Mesendoderm (in vitro differentiated cells): ENCODE measurements at regions not wholly inside any gene's neighbourhood (a gene's known extent, or its start where the extent isn't known, plus 50 kb on each side); places are given as distances from the start of the nearest gene placed in this dataset.

Experiments used
- DNase-seq: peaks from one replicate; pipeline ENCODE4 v3.0.0; 2013
- H2AK5ac ChIP-seq: 2 replicates; pipeline ENCODE4 v1.6.1; 2013; ENCODE audit warnings: low read length, inconsistent platforms
- H2BK120ac ChIP-seq: 2 replicates; pipeline ENCODE4 v1.6.1; 2013; ENCODE audit warnings: low read depth, mild to moderate bottlenecking, low read length, moderate library complexity, mixed read lengths
- H2BK15ac ChIP-seq: replicated peaks from 2 replicates; pipeline ENCODE4 v1.6.1; 2013; ENCODE audit warnings: low read depth, mild to moderate bottlenecking, moderate library complexity
- H2BK5ac ChIP-seq: 2 replicates; pipeline ENCODE4 v1.6.1; 2013; ENCODE audit warnings: low read length, inconsistent platforms
- H3K18ac ChIP-seq: 2 replicates; pipeline ENCODE4 v1.6.1; 2013; ENCODE audit warnings: mild to moderate bottlenecking, low read length, mixed read lengths
- H3K23ac ChIP-seq: one replicate; pipeline ENCODE4 v1.6.1; 2013; ENCODE audit warnings: low read length
- H3K27ac ChIP-seq: 2 replicates; pipeline ENCODE4 v1.5.1; 2013; ENCODE audit warnings: low read depth, mild to moderate bottlenecking, inconsistent platforms, low read length, moderate library complexity
- H3K27me3 ChIP-seq: 2 replicates; pipeline ENCODE4 v1.6.1; 2013; ENCODE audit warnings: low read length, control low read depth, mild to moderate bottlenecking, inconsistent platforms; ENCODE audit not compliant: insufficient read depth, poor library complexity
- H3K36me3 ChIP-seq: 2 replicates; pipeline ENCODE4 v1.6.1; 2013; ENCODE audit warnings: low read length, inconsistent platforms; ENCODE audit not compliant: control insufficient read depth, insufficient read depth
- H3K4ac ChIP-seq: one replicate; pipeline ENCODE4 v1.6.1; 2013; ENCODE audit warnings: low read depth, mild to moderate bottlenecking, low read length, moderate library complexity
- H3K4me1 ChIP-seq: 2 replicates; pipeline ENCODE4 v1.6.1; 2013; ENCODE audit warnings: low read depth, low read length, inconsistent platforms; ENCODE audit not compliant: control insufficient read depth
- H3K4me2 ChIP-seq: 2 replicates; pipeline ENCODE4 v1.6.1; 2013; ENCODE audit warnings: low read length
- H3K4me3 ChIP-seq: 2 replicates; pipeline ENCODE4 v1.5.1; 2013; ENCODE audit warnings: mild to moderate bottlenecking, low read length
- H3K56ac ChIP-seq: one replicate; pipeline ENCODE4 v1.6.1; 2013; ENCODE audit warnings: low read length
- H3K79me1 ChIP-seq: 2 replicates; pipeline ENCODE4 v1.6.1; 2013; ENCODE audit warnings: low read length, inconsistent platforms
- H3K79me2 ChIP-seq: 2 replicates; pipeline ENCODE4 v1.6.1; 2013; ENCODE audit warnings: mild to moderate bottlenecking, low read length; ENCODE audit not compliant: control insufficient read depth, insufficient read depth
- H3K9ac ChIP-seq: 2 replicates; pipeline ENCODE4 v1.6.1; 2013; ENCODE audit warnings: low read length, inconsistent platforms
- H4K5ac ChIP-seq: one replicate; pipeline ENCODE4 v1.6.1; 2013; ENCODE audit warnings: low read length
- H4K8ac ChIP-seq: one replicate; pipeline ENCODE4 v1.6.1; 2013; ENCODE audit warnings: low read depth, mild to moderate bottlenecking, control low read depth, low read length, moderate library complexity
- WGBS: extraction: QIAGEN DNeasy Blood & Tissue Kit; methylation state at CpG from one replicate; pipeline ENCODE4 v1.1.7; 2013; ENCODE audit warnings: low lambda C conversion rate, missing lambda C conversion rate; ENCODE audit not compliant: insufficient coverage; ENCODE audit errors: extremely low coverage; 5-methylcytosine and 5-hydroxymethylcytosine counted together

GRCh38 chr15:47570451-47570850 is 146.9 kb upstream of the SEMA6D start:
- no peak overlapping the region for H2BK5ac ChIP-seq
- H2AK5ac ChIP-seq: no peak overlapping the region
- no peak overlapping the region for H3K27ac ChIP-seq
- WGBS: no CpG with 5 or more reads among the region's 4 CpGs
- no peaks in the 10 kb centered on the region for H3K4me1 ChIP-seq
- H4K8ac ChIP-seq: no peak overlapping the region
- H3K18ac ChIP-seq: no peak overlapping the region
- no peaks in the 10 kb centered on the region for H3K36me3 ChIP-seq
- H3K4me3 ChIP-seq: no peak overlapping the region
- no peak overlapping the region for H2BK120ac ChIP-seq
- no peaks in the 10 kb centered on the region for H3K79me1 ChIP-seq
- H3K27me3 ChIP-seq: no peaks in the 10 kb centered on the region
- H3K4ac ChIP-seq: no peak overlapping the region
- no peaks in the 10 kb centered on the region for H3K79me2 ChIP-seq
- H3K23ac ChIP-seq: no peak overlapping the region
- no peak overlapping the region for H2BK15ac ChIP-seq
- no peak overlapping the region for H4K5ac ChIP-seq
- DNase-seq: no peak
- H3K4me2 ChIP-seq: no peak overlapping the region
- no peak overlapping the region for H3K56ac ChIP-seq
- no peak overlapping the region for H3K9ac ChIP-seq

- Histone ChIP-seq H3K4me2 (no peak overlapping the region), H4K5ac (no peak overlapping the region), H4K8ac (no peak overlapping the region), H3K27ac (no peak overlapping the region), H3K23ac (no peak overlapping the region), H3K27me3 (no peaks in the 10 kb centered on the region), H3K79me2 (no peaks in the 10 kb centered on the region), H2BK120ac (no peak overlapping the region), H3K18ac (no peak overlapping the region), H3K4me3 (no peak overlapping the region), H3K36me3 (no peaks in the 10 kb centered on the region), H3K9ac (no peak overlapping the region), H3K4me1 (no peaks in the 10 kb centered on the region), H2AK5ac (no peak overlapping the region), H3K56ac (no peak overlapping the region), H3K79me1 (no peaks in the 10 kb centered on the region), H2BK15ac (no peak overlapping the region), H2BK5ac (no peak overlapping the region), H3K4ac (no peak overlapping the region)
- no CpG with 5 or more reads among the region's 4 CpGs for WGBS
- no peak for DNase-seq
These were observed 146.2 kb upstream of the SEMA6D start for GRCh38 chr15:47570881-47571640.

GRCh38 chr15:47573673-47574072 is 143.6 kb upstream of the SEMA6D start:
- Histone ChIP-seq H3K4me3 (no peak overlapping the region), H3K18ac (no peak overlapping the region), H3K27ac (no peak overlapping the region), H2BK15ac (no peak overlapping the region), H3K4me2 (no peak overlapping the region), H3K23ac (no peak overlapping the region), H3K27me3 (no peaks in the 10 kb centered on the region), H3K36me3 (no peaks in the 10 kb centered on the region), H3K9ac (no peak overlapping the region), H3K4me1 (no peaks in the 10 kb centered on the region), H2AK5ac (no peak overlapping the region), H3K4ac (no peak overlapping the region), H2BK5ac (no peak overlapping the region), H3K79me1 (no peaks in the 10 kb centered on the region), H4K5ac (no peak overlapping the region), H3K79me2 (no peaks in the 10 kb centered on the region), H3K56ac (no peak overlapping the region), H4K8ac (no peak overlapping the region), H2BK120ac (no peak overlapping the region)
- DNase-seq: no peak

- Histone ChIP-seq H2AK5ac (no peak overlapping the region), H3K36me3 (no peaks in the 10 kb centered on the region), H2BK5ac (no peak overlapping the region), H3K56ac (no peak overlapping the region), H3K4me1 (no peaks in the 10 kb centered on the region), H3K79me2 (no peaks in the 10 kb centered on the region), H3K4me2 (no peak overlapping the region), H2BK15ac (no peak overlapping the region), H2BK120ac (no peak overlapping the region), H3K4ac (no peak overlapping the region), H4K8ac (no peak overlapping the region), H3K27me3 (no peaks in the 10 kb centered on the region), H3K23ac (no peak overlapping the region), H3K18ac (no peak overlapping the region), H3K4me3 (no peak overlapping the region), H4K5ac (no peak overlapping the region), H3K27ac (no peak overlapping the region), H3K79me1 (no peaks in the 10 kb centered on the region), H3K9ac (no peak overlapping the region)
- no peak for DNase-seq
These were observed 140.3 kb upstream of the SEMA6D start for GRCh38 chr15:47577000-47577399.

GRCh38 chr15:47577461-47577860 is 139.8 kb upstream of the SEMA6D start:
- Histone ChIP-seq H3K27me3 (no peaks in the 10 kb centered on the region), H3K27ac (no peak overlapping the region), H3K18ac (no peak overlapping the region), H3K36me3 (no peaks in the 10 kb centered on the region), H3K23ac (no peak overlapping the region), H3K4me1 (no peaks in the 10 kb centered on the region), H3K9ac (no peak overlapping the region), H4K5ac (no peak overlapping the region), H2BK15ac (no peak overlapping the region), H3K4me2 (no peak overlapping the region), H2AK5ac (no peak overlapping the region), H2BK120ac (no peak overlapping the region), H2BK5ac (no peak overlapping the region), H3K4me3 (no peak overlapping the region), H3K4ac (no peak overlapping the region), H3K79me2 (no peaks in the 10 kb centered on the region), H3K79me1 (no peaks in the 10 kb centered on the region), H4K8ac (no peak overlapping the region), H3K56ac (no peak overlapping the region)
- no peak for DNase-seq
- no CpG with 5 or more reads among the region's 3 CpGs for WGBS

GRCh38 chr15:47582233-47582632 is 135.1 kb upstream of the SEMA6D start:
- Histone ChIP-seq H3K4me3 (no peak overlapping the region), H3K4me2 (no peak overlapping the region), H2AK5ac (no peak overlapping the region), H2BK15ac (no peak overlapping the region), H3K18ac (no peak overlapping the region), H3K56ac (no peak overlapping the region), H3K4ac (no peak overlapping the region), H3K27ac (no peak overlapping the region), H4K5ac (no peak overlapping the region), H3K79me2 (no peaks in the 10 kb centered on the region), H3K36me3 (no peaks in the 10 kb centered on the region), H2BK5ac (no peak overlapping the region), H3K27me3 (no peaks in the 10 kb centered on the region), H4K8ac (no peak overlapping the region), H3K4me1 (no peaks in the 10 kb centered on the region), H3K79me1 (no peaks in the 10 kb centered on the region), H2BK120ac (no peak overlapping the region), H3K9ac (no peak overlapping the region), H3K23ac (no peak overlapping the region)
- no peak for DNase-seq
- no CpG with 5 or more reads among the region's 4 CpGs for WGBS
